ENCODE measurements at regions not wholly inside any gene's neighbourhood (a gene's known extent, or its start where the extent isn't known, plus 50 kb on each side); places are given as distances from the start of the nearest gene placed in this dataset.
A peak's percentile ranks its signal among the peaks of the same experiment; 100 is the strongest.

DNA sequence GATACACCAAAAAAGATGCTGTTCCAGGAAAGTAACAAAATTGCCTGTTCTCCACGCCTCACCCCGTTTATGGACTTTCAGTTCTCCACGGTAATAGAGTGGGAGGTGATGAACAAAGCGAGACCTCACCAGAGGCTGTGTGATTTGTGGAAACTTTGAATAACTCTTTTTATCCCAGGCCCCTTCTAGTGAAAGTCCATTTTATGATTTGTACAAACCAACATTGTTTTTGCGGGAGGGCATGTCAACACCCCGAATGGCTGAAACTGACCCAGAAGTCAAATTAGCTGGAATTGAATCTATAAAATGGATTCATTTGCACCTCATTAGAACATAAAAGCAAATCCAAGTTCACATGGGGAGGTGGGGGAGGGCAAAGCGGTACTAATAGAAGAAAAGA lies 517.8 kb downstream of the CDH26 start:
- TF ChIP-seq, protein P1, sequence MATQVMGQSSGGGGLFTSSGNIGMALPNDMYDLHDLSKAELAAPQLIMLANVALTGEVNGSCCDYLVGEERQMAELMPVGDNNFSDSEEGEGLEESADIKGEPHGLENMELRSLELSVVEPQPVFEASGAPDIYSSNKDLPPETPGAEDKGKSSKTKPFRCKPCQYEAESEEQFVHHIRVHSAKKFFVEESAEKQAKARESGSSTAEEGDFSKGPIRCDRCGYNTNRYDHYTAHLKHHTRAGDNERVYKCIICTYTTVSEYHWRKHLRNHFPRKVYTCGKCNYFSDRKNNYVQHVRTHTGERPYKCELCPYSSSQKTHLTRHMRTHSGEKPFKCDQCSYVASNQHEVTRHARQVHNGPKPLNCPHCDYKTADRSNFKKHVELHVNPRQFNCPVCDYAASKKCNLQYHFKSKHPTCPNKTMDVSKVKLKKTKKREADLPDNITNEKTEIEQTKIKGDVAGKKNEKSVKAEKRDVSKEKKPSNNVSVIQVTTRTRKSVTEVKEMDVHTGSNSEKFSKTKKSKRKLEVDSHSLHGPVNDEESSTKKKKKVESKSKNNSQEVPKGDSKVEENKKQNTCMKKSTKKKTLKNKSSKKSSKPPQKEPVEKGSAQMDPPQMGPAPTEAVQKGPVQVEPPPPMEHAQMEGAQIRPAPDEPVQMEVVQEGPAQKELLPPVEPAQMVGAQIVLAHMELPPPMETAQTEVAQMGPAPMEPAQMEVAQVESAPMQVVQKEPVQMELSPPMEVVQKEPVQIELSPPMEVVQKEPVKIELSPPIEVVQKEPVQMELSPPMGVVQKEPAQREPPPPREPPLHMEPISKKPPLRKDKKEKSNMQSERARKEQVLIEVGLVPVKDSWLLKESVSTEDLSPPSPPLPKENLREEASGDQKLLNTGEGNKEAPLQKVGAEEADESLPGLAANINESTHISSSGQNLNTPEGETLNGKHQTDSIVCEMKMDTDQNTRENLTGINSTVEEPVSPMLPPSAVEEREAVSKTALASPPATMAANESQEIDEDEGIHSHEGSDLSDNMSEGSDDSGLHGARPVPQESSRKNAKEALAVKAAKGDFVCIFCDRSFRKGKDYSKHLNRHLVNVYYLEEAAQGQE (IDR thresholded peaks at IDR 0.05; ENCODE audit: insufficient replicate concordance, low read depth): no peak
- TF ChIP-seq SPI1 (IDR thresholded peaks at IDR 0.05; ENCODE audit: borderline replicate concordance, low read depth): no peak
- Histone ChIP-seq H3K4me3 (replicated peaks; ENCODE audit: insufficient read depth, low read length) (no peak overlapping the region), H3K27ac (replicated peaks) (no peak overlapping the region), H3K27me3 (ENCODE audit: insufficient read depth, poor library complexity, severe bottlenecking) (peaks cover 8% of the 10 kb centered on the region)
- no peak for DNase-seq (ENCODE audit: low read depth in 1 of 2, low spot score in 1 of 2)

DNA sequence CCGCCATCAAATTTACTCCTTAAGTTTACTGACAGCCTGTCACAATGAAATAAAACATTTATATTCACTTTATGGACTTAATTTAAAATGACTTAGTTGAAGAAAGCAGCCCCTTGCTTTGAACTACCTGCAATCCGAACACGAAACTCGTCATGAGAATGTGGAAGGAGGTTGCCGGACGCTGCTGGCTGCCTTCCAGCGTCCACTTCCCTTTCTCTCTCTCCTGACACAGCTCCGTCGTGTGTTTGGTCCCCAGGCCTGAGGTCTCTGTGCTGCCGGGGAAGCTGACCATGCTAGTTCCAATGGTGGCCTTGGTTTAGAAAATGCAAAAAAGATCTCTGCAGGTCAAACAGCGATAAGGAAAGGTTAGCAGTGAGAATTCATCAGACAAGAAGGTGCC lies 519.7 kb downstream of the CDH26 start:
- TF ChIP-seq SPI1 (IDR thresholded peaks at IDR 0.05; ENCODE audit: borderline replicate concordance, low read depth): peak; percentile 83
- TF ChIP-seq, protein P1 (IDR thresholded peaks at IDR 0.05; ENCODE audit: insufficient replicate concordance, low read depth): no peak
- no peak overlapping the region for H3K27ac ChIP-seq (replicated peaks)
- H3K27me3 ChIP-seq (ENCODE audit: insufficient read depth, poor library complexity, severe bottlenecking): peaks cover 8% of the 10 kb centered on the region
- peak; percentile 14 to 42 for DNase-seq (ENCODE audit: low read depth in 1 of 2, low spot score in 1 of 2)
- H3K4me3 ChIP-seq (replicated peaks; ENCODE audit: insufficient read depth, low read length): no peak overlapping the region

DNA sequence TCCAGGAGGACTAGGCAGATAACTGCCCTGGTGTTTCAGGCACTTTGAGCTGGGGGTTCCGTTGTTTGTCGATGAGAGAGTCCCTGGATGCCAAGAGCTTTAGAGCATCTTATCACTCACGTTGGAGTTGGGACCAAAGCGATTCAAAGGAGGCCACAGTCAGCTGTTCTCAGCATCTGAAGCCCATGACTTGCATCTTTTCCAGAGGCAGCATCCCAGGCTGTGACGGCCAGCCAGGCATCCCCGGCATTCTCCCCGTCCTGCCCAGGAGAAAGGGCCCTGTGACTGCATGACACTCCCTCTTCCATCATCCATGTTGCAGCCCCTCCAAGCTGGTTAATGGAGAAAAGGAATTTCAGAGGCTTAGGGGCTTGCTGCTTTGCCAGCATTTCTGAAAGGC lies 520.3 kb downstream of the CDH26 start:
- DNase-seq (ENCODE audit: low read depth in 1 of 2, low spot score in 1 of 2): no peak
- H3K4me3 ChIP-seq (replicated peaks; ENCODE audit: insufficient read depth, low read length): no peak overlapping the region
- TF ChIP-seq, protein P2, sequence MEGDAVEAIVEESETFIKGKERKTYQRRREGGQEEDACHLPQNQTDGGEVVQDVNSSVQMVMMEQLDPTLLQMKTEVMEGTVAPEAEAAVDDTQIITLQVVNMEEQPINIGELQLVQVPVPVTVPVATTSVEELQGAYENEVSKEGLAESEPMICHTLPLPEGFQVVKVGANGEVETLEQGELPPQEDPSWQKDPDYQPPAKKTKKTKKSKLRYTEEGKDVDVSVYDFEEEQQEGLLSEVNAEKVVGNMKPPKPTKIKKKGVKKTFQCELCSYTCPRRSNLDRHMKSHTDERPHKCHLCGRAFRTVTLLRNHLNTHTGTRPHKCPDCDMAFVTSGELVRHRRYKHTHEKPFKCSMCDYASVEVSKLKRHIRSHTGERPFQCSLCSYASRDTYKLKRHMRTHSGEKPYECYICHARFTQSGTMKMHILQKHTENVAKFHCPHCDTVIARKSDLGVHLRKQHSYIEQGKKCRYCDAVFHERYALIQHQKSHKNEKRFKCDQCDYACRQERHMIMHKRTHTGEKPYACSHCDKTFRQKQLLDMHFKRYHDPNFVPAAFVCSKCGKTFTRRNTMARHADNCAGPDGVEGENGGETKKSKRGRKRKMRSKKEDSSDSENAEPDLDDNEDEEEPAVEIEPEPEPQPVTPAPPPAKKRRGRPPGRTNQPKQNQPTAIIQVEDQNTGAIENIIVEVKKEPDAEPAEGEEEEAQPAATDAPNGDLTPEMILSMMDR (IDR thresholded peaks at IDR 0.05; ENCODE audit: insufficient read depth, low read length): no peak
- no peak for TF ChIP-seq GABPA (IDR thresholded peaks at IDR 0.05; ENCODE audit: low read depth)
- TF ChIP-seq POLR2AphosphoS5 (IDR thresholded peaks at IDR 0.05; ENCODE audit: low read depth): no peak
- TF ChIP-seq SPI1 (IDR thresholded peaks at IDR 0.05; ENCODE audit: borderline replicate concordance, low read depth): no peak
- TF ChIP-seq, protein P1 (IDR thresholded peaks at IDR 0.05; ENCODE audit: insufficient replicate concordance, low read depth): no peak
- no peak overlapping the region for H3K27ac ChIP-seq (replicated peaks)
- peaks cover 8% of the 10 kb centered on the region for H3K27me3 ChIP-seq (ENCODE audit: insufficient read depth, poor library complexity, severe bottlenecking)

DNA sequence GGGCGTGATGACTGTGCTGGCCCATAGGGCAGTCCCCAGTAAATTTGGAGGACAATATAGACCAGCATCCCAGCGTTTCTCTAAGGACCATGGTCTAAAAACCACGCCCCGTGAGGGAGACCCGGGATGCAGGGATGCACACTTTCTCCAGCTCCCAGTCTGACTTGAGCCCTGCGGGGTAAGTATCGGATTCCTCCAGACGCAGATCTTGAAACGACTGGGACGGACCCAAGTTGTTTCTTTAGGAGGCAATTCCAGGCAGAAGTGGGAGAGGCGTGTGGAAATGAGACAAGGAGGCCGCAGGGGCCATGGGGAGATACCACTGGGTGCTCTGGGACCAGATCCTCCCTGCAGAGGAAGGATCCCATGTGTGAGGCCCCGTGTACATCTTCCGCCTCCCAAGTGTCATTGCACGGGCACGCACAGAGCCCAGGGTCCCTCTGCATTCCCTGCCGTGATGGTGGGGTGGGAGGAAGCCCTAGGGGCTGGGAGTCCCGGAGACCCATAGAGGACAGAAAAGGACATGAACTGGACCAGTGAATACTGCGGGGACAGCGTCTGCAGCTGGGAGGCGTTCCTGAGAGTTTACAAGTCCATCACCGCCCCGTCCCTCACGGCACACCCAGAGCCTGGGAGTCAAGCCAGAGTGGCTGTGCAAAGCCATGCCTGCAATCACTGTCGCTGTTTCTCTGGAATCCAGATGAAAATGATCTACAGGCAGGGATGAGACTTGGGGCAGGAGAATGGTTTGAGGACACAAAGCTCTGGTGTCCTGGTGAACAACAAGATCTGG lies 522.9 kb downstream of the CDH26 start:
- no peak for DNase-seq (ENCODE audit: low read depth in 1 of 2, low spot score in 1 of 2)
- TF ChIP-seq SPI1 (IDR thresholded peaks at IDR 0.05; ENCODE audit: borderline replicate concordance, low read depth) (no peak), GABPA (IDR thresholded peaks at IDR 0.05; ENCODE audit: low read depth) (no peak), POLR2AphosphoS5 (IDR thresholded peaks at IDR 0.05; ENCODE audit: low read depth) (no peak)
- TF ChIP-seq, protein P1 (IDR thresholded peaks at IDR 0.05; ENCODE audit: insufficient replicate concordance, low read depth): no peak
- TF ChIP-seq, protein P2 (IDR thresholded peaks at IDR 0.05; ENCODE audit: insufficient read depth, low read length): no peak
- H3K27me3 ChIP-seq (ENCODE audit: insufficient read depth, poor library complexity, severe bottlenecking): peaks cover 2% of the 10 kb centered on the region
- H3K27ac ChIP-seq (replicated peaks): no peak overlapping the region
- no peak overlapping the region for H3K4me3 ChIP-seq (replicated peaks; ENCODE audit: insufficient read depth, low read length)

All from HL-60 (cell line).